ENCODE measurements at regions not wholly inside any gene's neighbourhood (a gene's known extent, or its start where the extent isn't known, plus 50 kb on each side); places are given as distances from the start of the nearest gene placed in this dataset.
A peak's percentile ranks its signal among the peaks of the same experiment; 100 is the strongest.

GRCh38 chr3:40962721-40963120 lies 236.6 kb upstream of the CTNNB1 start:
- no peak for DNase-seq

- no peak for DNase-seq
Observed at GRCh38 chr3:40968666-40969065, 230.6 kb upstream of the CTNNB1 start.

GRCh38 chr3:40969341-40969740 lies 230.0 kb upstream of the CTNNB1 start:
- no peak for DNase-seq

GRCh38 chr3:40969756-40970466 lies 229.4 kb upstream of the CTNNB1 start:
- DNase-seq: no peak

- DNase-seq: peak; percentile 65
Observed at GRCh38 chr3:40971191-40972168, 227.8 kb upstream of the CTNNB1 start.

- no peak for DNase-seq
Observed at GRCh38 chr3:40972350-40972749, 227.0 kb upstream of the CTNNB1 start.

- no peak for DNase-seq
Observed at GRCh38 chr3:40973141-40973540, 226.2 kb upstream of the CTNNB1 start.

GRCh38 chr3:40975711-40976121 lies 223.6 kb upstream of the CTNNB1 start:
- no peak for DNase-seq

- no peak for DNase-seq
Observed at GRCh38 chr3:40976241-40976640, 223.1 kb upstream of the CTNNB1 start.

- no peak for DNase-seq
Observed at GRCh38 chr3:40978442-40978841, 220.9 kb upstream of the CTNNB1 start.

GRCh38 chr3:40979962-40980361 lies 219.3 kb upstream of the CTNNB1 start:
- no peak for DNase-seq

- no peak for DNase-seq
Observed at GRCh38 chr3:40980467-40980866, 218.8 kb upstream of the CTNNB1 start.

- no peak for DNase-seq
Observed at GRCh38 chr3:40985195-40985594, 214.1 kb upstream of the CTNNB1 start.

- no peak for DNase-seq
Observed at GRCh38 chr3:40988468-40988867, 210.8 kb upstream of the CTNNB1 start.

- no peak for DNase-seq
Observed at GRCh38 chr3:40989141-40990061, 209.9 kb upstream of the CTNNB1 start.

- no peak for DNase-seq
Observed at GRCh38 chr3:40990062-40990456, 209.2 kb upstream of the CTNNB1 start.

- DNase-seq: no peak
Observed at GRCh38 chr3:40992023-40992422, 207.3 kb upstream of the CTNNB1 start.

- no peak for DNase-seq
Observed at GRCh38 chr3:40994611-40995010, 204.7 kb upstream of the CTNNB1 start.

- DNase-seq: no peak
Observed at GRCh38 chr3:40995271-40995670, 204.0 kb upstream of the CTNNB1 start.

- no peak for DNase-seq
Observed at GRCh38 chr3:40996382-40996781, 202.9 kb upstream of the CTNNB1 start.

GRCh38 chr3:40996827-40997710 lies 202.2 kb upstream of the CTNNB1 start:
- no peak for DNase-seq
